Epithelial cell of proximal tubule (primary cell): ENCODE measurements at regions not wholly inside any gene's neighbourhood (a gene's known extent, or its start where the extent isn't known, plus 50 kb on each side); places are given as distances from the start of the nearest gene placed in this dataset.
"Not testable (repeated sequence)": the region's sequence is repeated elsewhere in the genome, so short reads cannot be mapped to it uniquely, and the experiment has no call there.

ENCODE experiments used
- DNase-seq: peaks from one replicate; pipeline ENCODE4 v3.0.0-alpha.2; 2011; ENCODE audit warnings: low read depth
- H3K4me3 ChIP-seq: 2 replicates; pipeline ENCODE4 v1.5.1; 2011; ENCODE audit warnings: low read depth, mild to moderate bottlenecking, low read length
- TF ChIP-seq, protein P1 (sequence below): conservative IDR thresholded peaks from 2 replicates; pipeline ENCODE4 v1.5.1; 2012; ENCODE audit warnings: low read depth, mild to moderate bottlenecking, low read length

DNA sequence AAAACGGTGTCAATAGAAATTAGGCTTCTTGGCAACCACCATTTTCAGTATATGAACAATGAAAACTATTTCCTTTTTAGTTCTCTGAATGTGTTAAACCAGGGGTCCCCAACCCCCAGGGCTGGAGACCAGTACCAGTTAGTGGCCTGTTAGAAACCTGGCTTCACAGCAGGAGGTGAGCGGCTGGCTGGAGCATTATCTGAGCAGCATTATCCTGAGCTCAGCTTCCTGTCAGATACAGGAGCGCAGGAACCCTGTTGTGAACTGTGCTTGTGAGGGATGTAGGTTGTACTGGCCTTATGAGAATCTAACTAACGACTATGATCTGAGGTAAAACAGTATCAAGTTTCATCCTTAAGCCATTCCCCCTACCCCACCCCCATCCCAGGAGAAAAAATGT lies 328.7 kb downstream of the ZBBX start:
- no peak overlapping the region for H3K4me3 ChIP-seq
- no peak for DNase-seq
- TF ChIP-seq, protein P1, sequence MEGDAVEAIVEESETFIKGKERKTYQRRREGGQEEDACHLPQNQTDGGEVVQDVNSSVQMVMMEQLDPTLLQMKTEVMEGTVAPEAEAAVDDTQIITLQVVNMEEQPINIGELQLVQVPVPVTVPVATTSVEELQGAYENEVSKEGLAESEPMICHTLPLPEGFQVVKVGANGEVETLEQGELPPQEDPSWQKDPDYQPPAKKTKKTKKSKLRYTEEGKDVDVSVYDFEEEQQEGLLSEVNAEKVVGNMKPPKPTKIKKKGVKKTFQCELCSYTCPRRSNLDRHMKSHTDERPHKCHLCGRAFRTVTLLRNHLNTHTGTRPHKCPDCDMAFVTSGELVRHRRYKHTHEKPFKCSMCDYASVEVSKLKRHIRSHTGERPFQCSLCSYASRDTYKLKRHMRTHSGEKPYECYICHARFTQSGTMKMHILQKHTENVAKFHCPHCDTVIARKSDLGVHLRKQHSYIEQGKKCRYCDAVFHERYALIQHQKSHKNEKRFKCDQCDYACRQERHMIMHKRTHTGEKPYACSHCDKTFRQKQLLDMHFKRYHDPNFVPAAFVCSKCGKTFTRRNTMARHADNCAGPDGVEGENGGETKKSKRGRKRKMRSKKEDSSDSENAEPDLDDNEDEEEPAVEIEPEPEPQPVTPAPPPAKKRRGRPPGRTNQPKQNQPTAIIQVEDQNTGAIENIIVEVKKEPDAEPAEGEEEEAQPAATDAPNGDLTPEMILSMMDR: no peak

DNA sequence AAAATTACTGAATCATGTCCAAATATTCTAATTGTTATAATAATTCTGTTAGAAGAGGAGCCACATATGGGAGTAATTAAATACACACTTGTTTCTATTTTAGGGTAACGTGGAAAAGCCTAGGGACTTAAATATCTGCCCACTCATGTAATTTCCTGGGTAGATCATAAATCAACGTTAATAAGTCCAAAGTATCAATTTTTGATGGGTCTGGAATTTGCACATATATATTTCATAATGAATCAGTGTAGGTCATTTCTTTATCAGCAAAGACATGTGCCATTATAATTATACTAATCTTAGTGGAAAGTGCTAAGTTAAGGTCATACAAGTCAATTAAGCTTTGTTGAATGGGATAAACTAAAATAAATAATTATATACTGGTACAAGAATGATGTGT lies 346.2 kb downstream of the ZBBX start:
- no peak for DNase-seq
- H3K4me3 ChIP-seq: no peak overlapping the region
- TF ChIP-seq, protein P1: no peak

DNA sequence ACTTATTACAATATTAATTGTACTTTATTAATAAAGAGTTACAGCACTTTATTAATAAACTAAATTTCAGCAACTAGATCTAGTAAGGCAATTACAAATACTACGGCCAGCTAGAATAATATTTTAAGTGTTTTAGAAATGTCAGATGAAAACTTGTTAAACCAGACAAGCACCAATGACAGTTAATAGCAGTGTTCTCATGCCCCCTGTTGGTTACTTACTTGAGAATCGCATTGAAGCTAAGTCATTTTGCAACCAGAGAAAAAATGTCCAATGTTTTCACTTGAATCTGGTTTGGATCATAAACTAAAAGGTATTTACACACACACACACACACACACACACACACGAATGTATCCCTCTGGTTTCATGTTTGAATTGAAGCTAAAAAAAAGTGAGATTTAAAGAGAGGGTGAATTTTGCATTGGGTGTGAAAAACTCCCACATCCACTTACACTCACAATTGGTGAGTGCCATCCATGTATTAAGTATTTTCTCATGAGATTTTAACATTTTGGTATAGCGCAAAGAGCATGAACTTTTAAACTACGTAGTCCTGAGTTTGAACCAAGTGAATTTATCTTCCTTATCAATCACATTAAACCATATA lies 347.7 kb downstream of the ZBBX start:
- no peak overlapping the region for H3K4me3 ChIP-seq
- peak; percentile 12 for DNase-seq
- TF ChIP-seq, protein P1: peak; percentile 76

DNA sequence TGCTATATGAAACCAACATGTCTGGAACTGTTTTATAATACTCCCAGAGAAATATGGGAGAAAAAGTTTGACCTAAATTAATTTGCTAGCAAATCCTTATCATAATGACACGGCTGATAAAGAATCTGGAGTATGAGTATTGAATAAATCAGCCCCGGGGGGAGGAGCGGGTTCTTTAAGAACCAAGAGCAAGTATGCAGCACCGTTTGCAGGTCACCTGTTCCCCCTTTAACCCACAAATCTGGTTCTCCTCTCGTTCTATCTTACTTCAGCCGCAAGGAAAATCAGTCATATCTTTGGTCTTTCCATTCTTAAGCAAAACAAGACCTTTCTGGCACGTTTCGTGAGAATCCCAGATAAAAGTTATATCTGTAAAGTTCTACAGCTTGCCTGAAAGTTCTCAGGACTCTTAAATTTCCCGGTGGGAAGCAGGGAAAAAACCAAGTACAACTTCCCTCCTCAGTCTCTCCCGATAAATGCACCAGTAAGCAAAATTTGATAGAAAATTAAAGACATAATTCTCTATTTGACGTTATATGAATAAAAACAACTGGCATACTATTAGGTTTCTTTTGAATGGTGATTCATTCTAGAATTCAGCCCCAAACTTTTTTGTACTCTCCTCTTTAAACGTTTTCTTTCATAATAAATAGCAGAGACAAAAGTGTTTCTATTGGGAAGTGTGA lies 348.6 kb downstream of the ZBBX start:
- H3K4me3 ChIP-seq: no peak overlapping the region
- TF ChIP-seq, protein P1: no peak
- no peak for DNase-seq

DNA sequence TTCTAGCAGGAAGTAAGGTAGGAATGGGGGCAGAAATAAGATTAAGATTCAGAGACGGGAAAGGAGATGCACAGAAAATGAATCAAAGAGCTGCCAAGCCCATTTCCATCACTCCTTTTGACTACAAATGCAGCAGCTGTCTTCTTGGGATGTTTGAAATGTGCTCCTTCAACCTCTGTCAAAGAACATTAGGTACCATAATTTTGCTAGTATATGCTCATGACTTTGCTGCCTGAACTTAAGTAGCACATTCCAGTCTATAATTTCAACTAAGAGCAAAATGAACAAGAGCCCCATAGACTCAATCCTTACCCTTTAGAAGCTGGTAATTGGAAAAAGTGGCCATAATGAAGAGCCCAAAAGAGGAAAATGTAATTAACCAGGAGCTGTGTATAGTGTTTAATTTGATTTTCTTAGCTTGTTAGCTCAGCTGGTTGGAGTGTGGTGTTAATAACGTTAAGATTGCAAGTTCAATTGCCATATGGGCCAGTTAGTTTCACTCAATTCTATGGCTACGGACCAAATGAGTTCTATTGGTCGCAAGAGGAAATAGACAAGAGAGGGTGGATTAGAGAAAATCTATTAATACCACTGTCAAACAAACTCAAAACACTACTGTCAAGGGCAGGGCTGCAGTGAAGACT lies 349.9 kb downstream of the ZBBX start:
- no peak for DNase-seq
- TF ChIP-seq, protein P1: no peak
- no peak overlapping the region for H3K4me3 ChIP-seq

DNA sequence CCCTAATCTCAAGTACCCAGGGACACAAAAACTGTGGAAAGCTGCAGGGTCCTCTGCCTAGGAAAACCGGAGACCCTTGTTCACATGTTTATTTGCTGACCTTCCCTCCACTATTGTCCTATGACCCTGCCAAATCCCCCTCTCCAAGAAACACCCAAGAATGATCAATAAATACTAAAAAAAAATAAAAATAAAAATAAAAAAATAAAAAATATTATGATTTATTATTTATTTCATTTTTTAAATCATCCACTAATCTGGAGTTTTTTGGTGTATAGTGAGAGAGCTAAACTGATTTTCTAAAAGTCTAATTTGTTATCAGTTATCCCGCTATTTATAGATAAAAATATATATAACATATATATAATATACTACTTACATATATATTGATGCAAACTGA lies 360.6 kb downstream of the ZBBX start:
- not testable (repeated sequence) for H3K4me3 ChIP-seq, DNase-seq

DNA sequence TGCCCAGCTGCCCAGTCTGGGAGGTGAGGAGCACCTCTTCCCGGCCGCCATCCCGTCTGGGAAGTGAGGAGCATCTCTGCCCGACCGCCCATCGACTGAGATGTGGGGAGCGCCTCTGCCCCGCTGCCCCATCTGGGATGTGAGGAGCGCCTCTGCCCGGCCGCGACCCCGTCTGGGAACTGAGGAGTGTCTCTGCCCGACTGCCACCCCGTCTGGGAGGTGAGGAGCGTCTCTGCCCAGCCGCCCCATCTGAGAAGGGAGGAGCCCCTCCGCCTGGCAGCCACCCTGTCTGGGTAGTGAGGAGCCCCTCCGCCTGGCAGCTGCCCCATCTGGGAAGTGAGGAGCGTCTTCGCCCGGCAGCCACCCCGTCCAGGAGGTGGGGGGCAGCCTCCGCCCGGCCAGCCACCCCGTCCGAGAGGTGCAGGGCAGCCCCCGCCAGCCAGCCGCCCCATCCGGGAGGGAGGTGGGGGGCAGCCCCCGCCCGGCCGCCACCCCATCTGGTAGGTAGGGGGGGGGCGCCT lies 361.4 kb downstream of the ZBBX start:
- not testable (repeated sequence) for DNase-seq, H3K4me3 ChIP-seq

DNA sequence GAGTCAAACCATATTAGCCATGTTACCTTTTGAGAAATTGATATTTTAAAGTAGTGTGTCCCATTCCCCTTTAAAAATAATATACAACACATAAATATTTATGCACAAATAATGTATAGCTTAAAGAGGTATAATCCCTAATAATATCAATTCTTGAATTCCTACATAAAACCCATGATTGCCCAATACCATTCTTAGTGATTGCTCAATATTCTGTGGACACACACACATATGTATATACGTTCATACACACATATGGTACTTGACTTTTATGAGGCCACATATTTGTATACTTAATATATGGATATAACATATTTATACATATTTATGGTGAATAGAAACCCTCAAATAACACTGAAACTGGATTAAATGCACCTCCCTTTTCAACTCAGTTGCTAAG lies 367.4 kb downstream of the ZBBX start:
- H3K4me3 ChIP-seq: no peak overlapping the region
- DNase-seq: no peak
- TF ChIP-seq, protein P1: no peak
